Natural killer cell (primary cell): ENCODE measurements at regions not wholly inside any gene's neighbourhood (a gene's known extent, or its start where the extent isn't known, plus 50 kb on each side); places are given as distances from the start of the nearest gene placed in this dataset.

ENCODE experiments used
- ATAC-seq, 3 donors: fragments of 150-1000 bp in 2 of 3; fragments of 200-7000 bp in 1 of 3; cut with Tn5 transposase; 1 replicate in 1 of 3; 2 replicates in 2 of 3; pipeline ENCODE4 v1.10.0; 2021; ENCODE audit warnings: mild to moderate bottlenecking in 2 of 3, moderate library complexity in 2 of 3
- DNase-seq, 2 donors: peaks; one replicate each; pipeline versions ENCODE4 v3.0.0 to v3.0.0-alpha.2; 2013 to 2021; ENCODE audit warnings: mixed read lengths in 1 of 2
- H3K27ac ChIP-seq: one replicate; pipeline ENCODE4 v1.5.1; 2013; ENCODE audit warnings: mild to moderate bottlenecking, low read length
- H3K27me3 ChIP-seq: one replicate; pipeline ENCODE4 v1.6.1; 2013; ENCODE audit warnings: low read length; ENCODE audit not compliant: control insufficient read depth, insufficient read depth
- H3K36me3 ChIP-seq: one replicate; pipeline ENCODE4 v1.6.1; 2013; ENCODE audit warnings: low read length; ENCODE audit not compliant: control insufficient read depth, insufficient read depth
- H3K4me1 ChIP-seq: one replicate; pipeline ENCODE4 v1.6.1; 2013; ENCODE audit warnings: low read length; ENCODE audit not compliant: control insufficient read depth, insufficient read depth
- H3K4me3 ChIP-seq: one replicate; pipeline ENCODE4 v1.5.1; 2013; ENCODE audit warnings: low read length
- H3K9me3 ChIP-seq: one replicate; pipeline ENCODE4 v1.6.1; 2013; ENCODE audit warnings: low read length; ENCODE audit not compliant: control insufficient read depth, insufficient read depth
- H3K27ac Mint-ChIP-seq, 2 donors: one replicate each; pipeline ENCODE4 v1.8.0; 2022; ENCODE audit warnings: mild to moderate bottlenecking in 2 of 2, mixed read lengths in 2 of 2, moderate library complexity in 1 of 2
- H3K27me3 Mint-ChIP-seq, 2 donors: one replicate each; pipeline ENCODE4 v1.8.0; 2022; ENCODE audit warnings: low read depth in 2 of 2, mixed read lengths in 2 of 2
- H3K36me3 Mint-ChIP-seq: one replicate; pipeline ENCODE4 v1.8.0; 2022; ENCODE audit warnings: mixed read lengths
- H3K4me1 Mint-ChIP-seq, 2 donors: one replicate each; pipeline ENCODE4 v1.8.0; 2022; ENCODE audit warnings: mixed read lengths in 2 of 2
- H3K4me3 Mint-ChIP-seq: one replicate; pipeline ENCODE4 v1.8.0; 2022; ENCODE audit warnings: mild to moderate bottlenecking, moderate library complexity, mixed read lengths
- H3K9me3 Mint-ChIP-seq, 2 donors: one replicate each; pipeline ENCODE4 v1.8.0; 2022; ENCODE audit warnings: mixed read lengths in 2 of 2
- WGBS: methylation state at CpG from one replicate; pipeline ENCODE4 v1.1.7; 2013; ENCODE audit warnings: missing lambda C conversion rate; ENCODE audit not compliant: insufficient coverage; 5-methylcytosine and 5-hydroxymethylcytosine counted together
- intact Hi-C: fragments of 100-400 bp; cut with micrococcal nuclease; formaldehyde crosslinking; loops from one replicate; pipeline ENCODE4 v1.14.2; 2022
- TF ChIP-seq, protein P1 (sequence below): fragments of 200-600 bp; IDR thresholded peaks from one replicate; pipeline ENCODE4 v1.8.0; 2022; ENCODE audit warnings: antibody characterized with exemption

DNA sequence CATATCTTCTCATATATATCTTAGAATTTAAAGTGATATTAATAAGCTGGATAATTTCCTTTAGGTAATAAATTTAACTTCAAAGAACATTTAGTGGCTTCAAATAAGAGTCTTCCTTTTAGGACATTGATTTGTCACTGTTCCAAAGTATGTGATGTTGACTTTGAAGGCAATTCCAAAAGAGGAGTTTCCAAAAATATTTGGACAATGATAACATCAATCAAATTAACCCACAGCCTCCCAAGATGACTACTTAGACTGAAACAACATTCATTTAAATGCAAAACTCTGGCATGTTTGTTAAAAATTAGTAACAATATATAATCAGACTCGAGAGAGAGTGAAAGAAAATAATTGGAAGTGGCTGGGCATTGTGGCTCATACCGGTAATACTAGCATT, 211.1 kb downstream of the OGFRL1 start:
- H3K27ac ChIP-seq = no peak overlapping the region
- H3K4me1 ChIP-seq = no peaks in the 10 kb centered on the region
- Mint-ChIP-seq H3K9me3 (peaks cover 0 to under 1% of the 10 kb centered on the region in 2 donors), H3K4me3 (no peak overlapping the region), H3K27me3 (no peaks in the 10 kb centered on the region), H3K36me3 (no peaks in the 10 kb centered on the region), H3K4me1 (peaks cover 10% of the 10 kb centered on the region in 2 donors), H3K27ac (no peak overlapping the region)
- 86% methylated on average over 2 of the region's 2 CpGs for WGBS
- H3K36me3 ChIP-seq = no peaks in the 10 kb centered on the region
- H3K4me3 ChIP-seq = no peak overlapping the region
- TF ChIP-seq, protein P1, sequence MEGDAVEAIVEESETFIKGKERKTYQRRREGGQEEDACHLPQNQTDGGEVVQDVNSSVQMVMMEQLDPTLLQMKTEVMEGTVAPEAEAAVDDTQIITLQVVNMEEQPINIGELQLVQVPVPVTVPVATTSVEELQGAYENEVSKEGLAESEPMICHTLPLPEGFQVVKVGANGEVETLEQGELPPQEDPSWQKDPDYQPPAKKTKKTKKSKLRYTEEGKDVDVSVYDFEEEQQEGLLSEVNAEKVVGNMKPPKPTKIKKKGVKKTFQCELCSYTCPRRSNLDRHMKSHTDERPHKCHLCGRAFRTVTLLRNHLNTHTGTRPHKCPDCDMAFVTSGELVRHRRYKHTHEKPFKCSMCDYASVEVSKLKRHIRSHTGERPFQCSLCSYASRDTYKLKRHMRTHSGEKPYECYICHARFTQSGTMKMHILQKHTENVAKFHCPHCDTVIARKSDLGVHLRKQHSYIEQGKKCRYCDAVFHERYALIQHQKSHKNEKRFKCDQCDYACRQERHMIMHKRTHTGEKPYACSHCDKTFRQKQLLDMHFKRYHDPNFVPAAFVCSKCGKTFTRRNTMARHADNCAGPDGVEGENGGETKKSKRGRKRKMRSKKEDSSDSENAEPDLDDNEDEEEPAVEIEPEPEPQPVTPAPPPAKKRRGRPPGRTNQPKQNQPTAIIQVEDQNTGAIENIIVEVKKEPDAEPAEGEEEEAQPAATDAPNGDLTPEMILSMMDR = no peak
- no peaks in the 10 kb centered on the region for H3K9me3 ChIP-seq
- DNase-seq (no peak), ATAC-seq (no peak)
- intact Hi-C loops = no loop called here
- H3K27me3 ChIP-seq = no peaks in the 10 kb centered on the region

DNA sequence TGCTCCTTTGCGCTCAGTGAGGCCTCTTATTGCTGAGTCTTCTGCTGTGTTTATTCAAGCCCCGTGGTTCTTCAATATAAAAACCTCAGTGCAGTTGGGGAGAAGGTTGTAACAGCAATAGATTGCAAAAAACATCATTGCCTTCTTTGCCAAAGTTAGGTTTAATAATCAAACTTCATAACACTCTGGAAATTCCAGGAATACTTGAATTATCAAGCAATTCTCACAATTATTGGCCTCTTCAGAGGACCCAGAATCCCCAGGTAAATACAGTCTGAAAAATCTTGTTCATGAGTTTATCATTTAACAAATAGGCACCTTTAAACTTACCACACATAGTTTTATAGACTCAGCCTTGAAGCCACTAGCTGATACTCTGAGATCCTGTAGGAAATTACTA, 213.6 kb downstream of the OGFRL1 start:
- Histone ChIP-seq H3K4me3 (no peak overlapping the region), H3K27me3 (no peaks in the 10 kb centered on the region), H3K36me3 (no peaks in the 10 kb centered on the region), H3K9me3 (no peaks in the 10 kb centered on the region), H3K27ac (no peak overlapping the region), H3K4me1 (no peaks in the 10 kb centered on the region)
- 82% methylated on average over 2 of the region's 2 CpGs for WGBS
- no peak overlapping the region for H3K27ac Mint-ChIP-seq
- intact Hi-C loops = no loop called here
- DNase-seq (no peak), ATAC-seq (no peak)
- no peaks in the 10 kb centered on the region for H3K4me1 Mint-ChIP-seq
- no peaks in the 10 kb centered on the region for H3K36me3 Mint-ChIP-seq
- no peaks in the 10 kb centered on the region for H3K27me3 Mint-ChIP-seq
- H3K4me3 Mint-ChIP-seq = no peak overlapping the region
- H3K9me3 Mint-ChIP-seq = peaks cover 0 to 2% of the 10 kb centered on the region in 2 donors
- TF ChIP-seq, protein P1 = no peak

DNA sequence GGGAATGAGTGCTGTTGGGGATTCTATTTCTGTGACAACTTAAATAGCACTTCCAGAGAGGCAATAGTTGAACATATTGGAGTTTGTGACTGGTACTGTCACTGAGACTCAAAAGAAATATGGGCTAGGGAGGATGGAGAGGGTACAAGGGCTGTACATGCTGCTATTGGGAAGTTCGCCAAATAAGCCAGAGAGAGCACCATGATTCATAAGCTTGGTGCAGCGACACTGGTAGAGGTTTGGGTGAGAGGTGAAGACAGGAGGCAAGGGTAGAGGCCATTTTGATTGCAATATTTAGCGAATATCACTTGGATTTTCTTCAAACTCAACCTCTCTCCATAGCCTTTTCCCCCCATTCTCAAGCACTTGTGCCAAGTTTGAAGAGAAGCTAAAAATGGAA, 214.3 kb downstream of the OGFRL1 start:
- Histone ChIP-seq H3K27ac (no peak overlapping the region), H3K27me3 (no peaks in the 10 kb centered on the region), H3K9me3 (no peaks in the 10 kb centered on the region), H3K4me3 (no peak overlapping the region), H3K36me3 (no peaks in the 10 kb centered on the region), H3K4me1 (no peaks in the 10 kb centered on the region)
- H3K4me3 Mint-ChIP-seq = no peak overlapping the region
- peaks cover 0 to 2% of the 10 kb centered on the region in 2 donors for H3K9me3 Mint-ChIP-seq
- TF ChIP-seq, protein P1 = no peak
- no peak overlapping the region for H3K27ac Mint-ChIP-seq
- no peaks in the 10 kb centered on the region for H3K4me1 Mint-ChIP-seq
- H3K27me3 Mint-ChIP-seq = no peaks in the 10 kb centered on the region
- DNase-seq (no peak), ATAC-seq (no peak)
- intact Hi-C loops = no loop called here
- no peaks in the 10 kb centered on the region for H3K36me3 Mint-ChIP-seq
- WGBS = 90% methylated on average over 2 of the region's 3 CpGs

- H3K9me3 Mint-ChIP-seq = peaks cover 0 to 2% of the 10 kb centered on the region in 2 donors
- TF ChIP-seq, protein P1 = no peak
Observed at GRCh38 chr6:71507183-71507582, 218.6 kb downstream of the OGFRL1 start.

More at GRCh38 chr6:71507183-71507582, 218.6 kb downstream of the OGFRL1 start:
- intact Hi-C loops = no loop called here
- H3K36me3 Mint-ChIP-seq = no peaks in the 10 kb centered on the region
- H3K4me3 Mint-ChIP-seq = no peak overlapping the region
- H3K4me1 Mint-ChIP-seq = no peaks in the 10 kb centered on the region
- H3K27me3 Mint-ChIP-seq = peaks cover 0 to 3% of the 10 kb centered on the region in 2 donors
- H3K27ac ChIP-seq = no peak overlapping the region
- H3K4me3 ChIP-seq = no peak overlapping the region
- H3K9me3 ChIP-seq = no peaks in the 10 kb centered on the region
- WGBS = 68% methylated on average over 3 of the region's 5 CpGs
- H3K4me1 ChIP-seq = no peaks in the 10 kb centered on the region
- DNase-seq = no peak
- ATAC-seq = no peak
- H3K27ac Mint-ChIP-seq = no peak overlapping the region
- no peaks in the 10 kb centered on the region for H3K36me3 ChIP-seq
- no peaks in the 10 kb centered on the region for H3K27me3 ChIP-seq
